ENCODE measurements at regions not wholly inside any gene's neighbourhood (a gene's known extent, or its start where the extent isn't known, plus 50 kb on each side); places are given as distances from the start of the nearest gene placed in this dataset.

- Histone ChIP-seq H3K79me2 (ENCODE audit: control insufficient read depth, insufficient read depth, low read length) (no peaks in the 10 kb centered on the region), H3K4me3 (replicated peaks in 1 of 3; ENCODE audit: insufficient read depth in 1 of 3, low read depth in 1 of 3, low read length in 3 of 3) (no peak overlapping the region), H3K36me3 (ENCODE audit: control insufficient read depth in 2 of 2, extremely low read depth in 1 of 2, insufficient read depth in 2 of 2, low read length in 2 of 2) (no peaks in the 10 kb centered on the region), H2AFZ (ENCODE audit: low read depth, low read length) (no peak overlapping the region), H3K4me2 (ENCODE audit: insufficient read depth, low read length) (no peak overlapping the region), H3K9ac (replicated peaks; ENCODE audit: extremely low read depth, insufficient read depth, low read length) (no peak overlapping the region), H3K27ac (ENCODE audit: insufficient read depth, low read depth, low read length) (no peak overlapping the region), H3K4me1 (ENCODE audit: control insufficient read depth, extremely low read depth, insufficient read depth, low read length) (peaks cover 6% of the 10 kb centered on the region), H3K9me1 (replicated peaks; ENCODE audit: control insufficient read depth, extremely low read depth, insufficient read depth, low read length) (no peaks in the 10 kb centered on the region), H3K9me3 (replicated peaks; ENCODE audit: control insufficient read depth, insufficient read depth, low read length) (no peaks in the 10 kb centered on the region), H4K20me1 (replicated peaks; ENCODE audit: control insufficient read depth, extremely low read depth, insufficient read depth, low read length) (no peaks in the 10 kb centered on the region), H3K27me3 (ENCODE audit: control insufficient read depth in 2 of 2, insufficient read depth in 2 of 2, low read length in 2 of 2) (no peaks in the 10 kb centered on the region)
- TF ChIP-seq POLR2A (IDR thresholded peaks at IDR 0.05; ENCODE audit: low read depth, low read length): no peak
- TF ChIP-seq CTCF (IDR thresholded peaks at IDR 0.05; ENCODE audit: extremely low read depth in 1 of 2, insufficient read depth in 1 of 2, low read depth in 1 of 2, low read length in 2 of 2): no peak
- no peak for TF ChIP-seq EZH2 (IDR thresholded peaks at IDR 0.05; ENCODE audit: borderline replicate concordance, low read depth, low read length, severe bottlenecking)
- no peak for TF ChIP-seq MYC (IDR thresholded peaks at IDR 0.05; ENCODE audit: low read depth, low read length)
- no peak for TF ChIP-seq JUN (IDR thresholded peaks at IDR 0.05; ENCODE audit: borderline replicate concordance, insufficient read depth, insufficient read length, low read depth)
- TF ChIP-seq POLR2AphosphoS5 (IDR thresholded peaks at IDR 0.05; ENCODE audit: insufficient read depth, low read depth, low read length): no peak
- no TSS peak for BruUV-seq (replicated peaks)
- no peak for FAIRE-seq
- CTCF ChIA-PET: no interaction called here
- dilution Hi-C loops (cut with MboI; ENCODE audit: extremely low pct_ligation_motif_present, low sequenced_read_pairs): no loop called here
- intact Hi-C loops (cut with micrococcal nuclease): no loop called here
- no peak for DNase-seq (ENCODE audit: low read depth, low spot score)
- POLR2A ChIA-PET: no interaction called here
These were observed 134.8 kb upstream of the SHH start for GRCh38 chr7:155947051-155947450.

GRCh38 chr7:155945670-155946325, 133.5 kb upstream of the SHH start:
- POLR2A ChIA-PET: no interaction called here
- FAIRE-seq: no peak
- peaks cover 5% of the 10 kb centered on the region for H3K4me1 ChIP-seq (ENCODE audit: control insufficient read depth, extremely low read depth, insufficient read depth, low read length)

More at GRCh38 chr7:155945670-155946325, 133.5 kb upstream of the SHH start:
- Histone ChIP-seq H3K27ac (ENCODE audit: insufficient read depth, low read depth, low read length) (no peak overlapping the region), H3K9ac (replicated peaks; ENCODE audit: extremely low read depth, insufficient read depth, low read length) (no peak overlapping the region), H2AFZ (ENCODE audit: low read depth, low read length) (no peak overlapping the region), H3K79me2 (ENCODE audit: control insufficient read depth, insufficient read depth, low read length) (no peaks in the 10 kb centered on the region), H3K4me3 (replicated peaks in 1 of 3; ENCODE audit: insufficient read depth in 1 of 3, low read depth in 1 of 3, low read length in 3 of 3) (no peak overlapping the region), H3K27me3 (ENCODE audit: control insufficient read depth in 2 of 2, insufficient read depth in 2 of 2, low read length in 2 of 2) (no peaks in the 10 kb centered on the region), H3K4me2 (ENCODE audit: insufficient read depth, low read length) (no peak overlapping the region), H3K36me3 (ENCODE audit: control insufficient read depth in 2 of 2, extremely low read depth in 1 of 2, insufficient read depth in 2 of 2, low read length in 2 of 2) (no peaks in the 10 kb centered on the region), H4K20me1 (replicated peaks; ENCODE audit: control insufficient read depth, extremely low read depth, insufficient read depth, low read length) (no peaks in the 10 kb centered on the region), H3K9me3 (replicated peaks; ENCODE audit: control insufficient read depth, insufficient read depth, low read length) (no peaks in the 10 kb centered on the region), H3K9me1 (replicated peaks; ENCODE audit: control insufficient read depth, extremely low read depth, insufficient read depth, low read length) (no peaks in the 10 kb centered on the region)
- CTCF ChIA-PET: interaction anchor here (0.7 kb wide), 1 partner anchor 45 kb away, joined by 3 read pairs; no protein-coding TSS in a partner anchor
- TF ChIP-seq POLR2A (IDR thresholded peaks at IDR 0.05; ENCODE audit: low read depth, low read length): no peak
- intact Hi-C loops (cut with micrococcal nuclease): no loop called here
- BruUV-seq (replicated peaks): no TSS peak
- no peak for DNase-seq (ENCODE audit: low read depth, low spot score)
- dilution Hi-C loops (cut with MboI; ENCODE audit: extremely low pct_ligation_motif_present, low sequenced_read_pairs): no loop called here
